ENCODE measurements at regions not wholly inside any gene's neighbourhood (a gene's known extent, or its start where the extent isn't known, plus 50 kb on each side); places are given as distances from the start of the nearest gene placed in this dataset.

GRCh38 chr19:29878973-29879654 is 62.9 kb upstream of the URI1 start:
- no peak for TF ChIP-seq CTCF (conservative IDR thresholded peaks at IDR 0.05)
- no peak for TF ChIP-seq EZH2 (IDR thresholded peaks at IDR 0.05; ENCODE audit: low read depth)

All from PC-9 (cell line).